HEK293 (cell line): ENCODE measurements at regions not wholly inside any gene's neighbourhood (a gene's known extent, or its start where the extent isn't known, plus 50 kb on each side); places are given as distances from the start of the nearest gene placed in this dataset.

Experiments used
- CTCF ChIA-PET: fragments of 350-600 bp; formaldehyde crosslinking; extraction: SDS; loops from one replicate; lab custom pipeline; 2021; ENCODE audit warnings: antibody characterized with exemption; lab: Yijun Ruan, JAX
- POLR2A ChIA-PET: fragments of 300-600 bp; formaldehyde crosslinking; extraction: SDS; loops from one replicate; lab custom pipeline; 2020; ENCODE audit warnings: antibody characterized with exemption, inconsistent platforms; lab: Yijun Ruan, JAX
- H3K27ac ChIP-seq: fragments of 200-500 bp; sonication (Bioruptor generic); 2 replicates; pipeline ENCODE4 v1.5.1; 2014; ENCODE audit warnings: low read depth, low read length, control low read depth, inconsistent platforms; ENCODE audit errors: extremely low read depth
- H3K36me3 ChIP-seq, 2 experiments: fragments of 200-500 bp in 1 of 2; sonication (Bioruptor generic) in 1 of 2; 1 replicate in 1 of 2; 2 replicates in 1 of 2; pipeline ENCODE4 v1.5.1; 2014 to 2017; ENCODE audit warnings: inconsistent platforms in 2 of 2, low read length in 2 of 2; ENCODE audit not compliant: control insufficient read depth in 2 of 2, insufficient read depth in 1 of 2
- H3K4me1 ChIP-seq: fragments of 200-500 bp; sonication (Bioruptor generic); 2 replicates; pipeline ENCODE4 v1.5.1; 2014; ENCODE audit warnings: mild to moderate bottlenecking, low read length, inconsistent platforms; ENCODE audit not compliant: control insufficient read depth, insufficient read depth
- H3K4me3 ChIP-seq: 2 replicates; pipeline ENCODE4 v1.5.1; 2011; ENCODE audit warnings: low read depth, mild to moderate bottlenecking, control low read depth, low read length, moderate library complexity
- H3K9me3 ChIP-seq: fragments of 200-500 bp; sonication (Bioruptor generic); 2 replicates; pipeline ENCODE4 v1.5.1; 2014; ENCODE audit warnings: low read depth, low read length, inconsistent platforms; ENCODE audit not compliant: control insufficient read depth, insufficient read depth
- CTCF ChIP-seq: fragments of 450-650 bp; formaldehyde crosslinking; IDR thresholded peaks from 2 replicates; pipeline ENCODE4 v1.5.1; 2016; ENCODE audit warnings: missing biosample characterization, missing genetic modification characterization
- GLIS1 ChIP-seq: fragments of 450-650 bp; formaldehyde crosslinking; IDR thresholded peaks from 2 replicates; pipeline ENCODE4 v1.5.1; 2016; ENCODE audit warnings: missing biosample characterization, missing genetic modification characterization
- GLIS2 ChIP-seq: fragments of 450-650 bp; formaldehyde crosslinking; IDR thresholded peaks from 2 replicates; pipeline ENCODE4 v1.5.1; 2016; ENCODE audit warnings: missing biosample characterization, missing genetic modification characterization
- TCF7L2 ChIP-seq: IDR thresholded peaks from 2 replicates; pipeline ENCODE4 v1.6.1; 2011; ENCODE audit warnings: low read depth, mild to moderate bottlenecking, inconsistent platforms, low read length, moderate library complexity, borderline replicate concordance
- ZBTB17 ChIP-seq: fragments of 450-650 bp; formaldehyde crosslinking; IDR thresholded peaks from 2 replicates; pipeline ENCODE4 v1.5.1; 2016; ENCODE audit warnings: missing biosample characterization, missing genetic modification characterization
- ZBTB6 ChIP-seq: fragments of 450-650 bp; formaldehyde crosslinking; IDR thresholded peaks from 2 replicates; pipeline ENCODE4 v1.5.1; 2017; ENCODE audit warnings: missing biosample characterization, missing genetic modification characterization
- ZNF157 ChIP-seq: fragments of 450-650 bp; formaldehyde crosslinking; IDR thresholded peaks from 2 replicates; pipeline ENCODE4 v1.5.1; 2016; ENCODE audit warnings: missing biosample characterization, missing genetic modification characterization
- ZNF169 ChIP-seq: fragments of 450-650 bp; formaldehyde crosslinking; IDR thresholded peaks from 2 replicates; pipeline ENCODE4 v1.5.1; 2016; ENCODE audit warnings: missing biosample characterization, missing genetic modification characterization
- ZNF184 ChIP-seq: fragments of 450-650 bp; IDR thresholded peaks from 2 replicates; pipeline ENCODE4 v1.5.1; 2018; ENCODE audit warnings: missing biosample characterization, mild to moderate bottlenecking, missing genetic modification characterization
- ZNF221 ChIP-seq: fragments of 450-650 bp; formaldehyde crosslinking; IDR thresholded peaks from 2 replicates; pipeline ENCODE4 v1.5.1; 2017; ENCODE audit warnings: missing biosample characterization, missing genetic modification characterization, borderline replicate concordance
- ZNF23 ChIP-seq: fragments of 450-650 bp; formaldehyde crosslinking; IDR thresholded peaks from 2 replicates; pipeline ENCODE4 v1.5.1; 2016; ENCODE audit warnings: missing biosample characterization, missing genetic modification characterization, borderline replicate concordance
- ZNF266 ChIP-seq: fragments of 450-650 bp; formaldehyde crosslinking; IDR thresholded peaks from 2 replicates; pipeline ENCODE4 v1.5.1; 2016; ENCODE audit warnings: missing biosample characterization, missing genetic modification characterization, low read depth
- ZNF394 ChIP-seq: fragments of 450-650 bp; formaldehyde crosslinking; IDR thresholded peaks from 2 replicates; pipeline ENCODE4 v1.5.1; 2016; ENCODE audit warnings: missing biosample characterization, missing genetic modification characterization, mild to moderate bottlenecking, moderate library complexity, borderline replicate concordance
- ZNF449 ChIP-seq: fragments of 450-650 bp; formaldehyde crosslinking; IDR thresholded peaks from 2 replicates; pipeline ENCODE4 v1.5.1; 2017; ENCODE audit warnings: missing biosample characterization, mild to moderate bottlenecking, missing genetic modification characterization, moderate library complexity
- ZNF513 ChIP-seq: fragments of 450-650 bp; IDR thresholded peaks from 2 replicates; pipeline ENCODE4 v1.5.1; 2018; ENCODE audit warnings: missing biosample characterization, missing genetic modification characterization
- ZNF558 ChIP-seq: fragments of 450-650 bp; formaldehyde crosslinking; IDR thresholded peaks from 2 replicates; pipeline ENCODE4 v1.5.1; 2016; ENCODE audit warnings: missing biosample characterization, missing genetic modification characterization
- ZNF623 ChIP-seq: fragments of 450-650 bp; formaldehyde crosslinking; IDR thresholded peaks from 2 replicates; pipeline ENCODE4 v1.5.1; 2016; ENCODE audit warnings: missing biosample characterization, missing genetic modification characterization
- ZNF704 ChIP-seq: fragments of 450-650 bp; formaldehyde crosslinking; IDR thresholded peaks from 2 replicates; pipeline ENCODE4 v1.5.1; 2016; ENCODE audit warnings: missing biosample characterization, missing genetic modification characterization
- ZNF777 ChIP-seq: fragments of 450-650 bp; formaldehyde crosslinking; IDR thresholded peaks from 2 replicates; pipeline ENCODE4 v1.5.1; 2017; ENCODE audit warnings: missing biosample characterization, missing genetic modification characterization, borderline replicate concordance

GRCh38 chr16:73817526-73818324, 478.9 kb upstream of the PSMD7 start:
- no peak overlapping the region for H3K4me3 ChIP-seq
- H3K9me3 ChIP-seq = no peaks in the 10 kb centered on the region
- no peak overlapping the region for H3K27ac ChIP-seq
- POLR2A ChIA-PET = no interaction called here
- H3K36me3 ChIP-seq = no peaks in the 10 kb centered on the region
- CTCF ChIA-PET = no interaction called here
- no peak for TF ChIP-seq ZBTB6 (tag by site-specific recombination)
- no peak for TF ChIP-seq ZNF623 (tag by site-specific recombination)
- no peak for TF ChIP-seq ZNF157 (tag by site-specific recombination)
- TF ChIP-seq ZNF449 (tag by site-specific recombination) = no peak
- TF ChIP-seq ZNF266 = no peak
- TF ChIP-seq ZNF704 (tag by site-specific recombination) = no peak
- no peak for TF ChIP-seq ZNF169 (tag by site-specific recombination)
- no peak for TF ChIP-seq ZNF777 (tag by site-specific recombination)
- TF ChIP-seq GLIS2 (tag by site-specific recombination) = no peak
- no peak for TF ChIP-seq ZNF184 (tag by site-specific recombination)
- TF ChIP-seq ZNF513 = no peak
- no peak for TF ChIP-seq ZNF221 (tag by site-specific recombination)
- TF ChIP-seq ZNF23 (tag by site-specific recombination) = no peak
- no peak for TF ChIP-seq ZNF558 (tag by site-specific recombination)
- no peak for TF ChIP-seq ZNF394 (tag by site-specific recombination)
- TF ChIP-seq ZBTB17 (tag by site-specific recombination) = no peak
- no peak for TF ChIP-seq TCF7L2
- no peak for TF ChIP-seq CTCF (tag by site-specific recombination)
- no peak for TF ChIP-seq GLIS1 (tag by site-specific recombination)
- H3K4me1 ChIP-seq = no peaks in the 10 kb centered on the region
